Epithelial cell of esophagus (primary cell): ENCODE measurements at regions not wholly inside any gene's neighbourhood (a gene's known extent, or its start where the extent isn't known, plus 50 kb on each side); places are given as distances from the start of the nearest gene placed in this dataset.
"Not testable (repeated sequence)": the region's sequence is repeated elsewhere in the genome, so short reads cannot be mapped to it uniquely, and the experiment has no call there.

Experiments
- DNase-seq: peaks from one replicate; pipeline ENCODE4 v3.0.0; 2010; ENCODE audit warnings: low read depth
- H3K4me3 ChIP-seq: 2 replicates; pipeline ENCODE4 v1.5.1; 2011; ENCODE audit warnings: mild to moderate bottlenecking, low read length, control low read depth
- CTCF ChIP-seq: IDR thresholded peaks from 2 replicates; pipeline ENCODE4 v1.5.1; 2011; ENCODE audit warnings: low read depth, mild to moderate bottlenecking, low read length, control low read depth, inconsistent platforms; ENCODE audit not compliant: insufficient read depth; ENCODE audit errors: missing control alignments

DNA sequence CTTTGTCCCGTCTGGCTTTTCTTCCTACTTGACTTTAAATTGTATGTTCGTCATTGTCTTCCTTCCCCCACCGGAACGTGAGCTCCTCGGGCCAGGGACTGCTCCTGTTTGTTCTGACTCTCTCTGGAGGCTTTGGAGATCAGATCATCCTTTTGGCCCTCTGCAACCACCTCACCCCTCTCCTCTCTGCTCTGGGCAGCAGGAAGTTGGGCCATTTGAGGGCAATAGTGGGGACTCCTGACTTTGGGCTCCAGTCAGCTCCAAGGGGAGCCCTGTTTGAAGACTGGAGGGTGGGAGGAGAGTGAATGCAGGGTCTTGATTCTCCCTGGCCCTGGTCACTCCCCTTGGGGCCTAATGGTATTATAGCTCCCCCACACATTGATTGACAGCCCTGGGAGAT lies 186.3 kb upstream of the B3GAT1 start:
- TF ChIP-seq CTCF, result no peak
- DNase-seq, result no peak
- H3K4me3 ChIP-seq, result no peak overlapping the region

- DNase-seq, result no peak
- H3K4me3 ChIP-seq, result no peak overlapping the region
- TF ChIP-seq CTCF, result no peak
Measured at GRCh38 chr11:134597452-134597851, 185.4 kb upstream of the B3GAT1 start.

- H3K4me3 ChIP-seq, result no peak overlapping the region
- DNase-seq, result no peak
- TF ChIP-seq CTCF, result no peak
Measured at GRCh38 chr11:134596404-134596803, 184.4 kb upstream of the B3GAT1 start.

GRCh38 chr11:134592391-134592990 lies 180.4 kb upstream of the B3GAT1 start:
- TF ChIP-seq CTCF, result no peak
- DNase-seq, result no peak
- no peak overlapping the region for H3K4me3 ChIP-seq

- no peak for DNase-seq
- no peak for TF ChIP-seq CTCF
- no peak overlapping the region for H3K4me3 ChIP-seq
Measured at GRCh38 chr11:134591338-134591737, 179.3 kb upstream of the B3GAT1 start.

- no peak for DNase-seq
- TF ChIP-seq CTCF, result no peak
- no peak overlapping the region for H3K4me3 ChIP-seq
Measured at GRCh38 chr11:134589129-134589528, 177.1 kb upstream of the B3GAT1 start.

GRCh38 chr11:134588460-134589110 lies 176.5 kb upstream of the B3GAT1 start:
- not testable (repeated sequence) for H3K4me3 ChIP-seq, DNase-seq
